H1 (cell line): ENCODE measurements at regions not wholly inside any gene's neighbourhood (a gene's known extent, or its start where the extent isn't known, plus 50 kb on each side); places are given as distances from the start of the nearest gene placed in this dataset.

Experiments
- CEBPB ChIP-seq: IDR thresholded peaks from 2 replicates; pipeline ENCODE4 v1.6.1; 2012; ENCODE audit warnings: low read depth, low read length
- CTCF ChIP-seq, 3 experiments: IDR thresholded peaks; 1 replicate in 2 of 3; 2 replicates in 1 of 3; pipeline versions ENCODE4 v1.5.1 to v1.6.1; 2011; ENCODE audit warnings: low read length in 3 of 3, mild to moderate bottlenecking in 3 of 3, inconsistent platforms in 2 of 3, low read depth in 1 of 3, moderate library complexity in 1 of 3; ENCODE audit not compliant: insufficient read depth in 1 of 3; ENCODE audit errors: control extremely low read depth in 1 of 3
- EZH2 ChIP-seq: fragments of 200-600 bp; sonication (generic); IDR thresholded peaks from 2 replicates; pipeline ENCODE4 v1.7.1; 2012; ENCODE audit warnings: low read depth, mild to moderate bottlenecking, moderate library complexity, low read length, inconsistent platforms; ENCODE audit not compliant: severe bottlenecking
- KDM1A ChIP-seq: fragments of 200-600, 300-600 bp; sonication (generic); IDR thresholded peaks from 2 replicates; pipeline ENCODE4 v1.7.1; 2016; ENCODE audit warnings: mild to moderate bottlenecking, low read length, borderline replicate concordance
- PHF8 ChIP-seq: fragments of 200-600 bp; sonication (generic); conservative IDR thresholded peaks from 2 replicates; pipeline ENCODE4 v1.7.1; 2012; ENCODE audit warnings: low read depth, mild to moderate bottlenecking, inconsistent platforms, low read length, moderate library complexity
- POLR2A ChIP-seq, 2 experiments: IDR thresholded peaks; 1 replicate in 1 of 2; 2 replicates in 1 of 2; pipeline ENCODE4 v1.6.1; 2011; ENCODE audit warnings: low read depth in 2 of 2, low read length in 2 of 2, mild to moderate bottlenecking in 2 of 2; ENCODE audit errors: control extremely low read depth in 1 of 2
- RAD21 ChIP-seq, 2 experiments: IDR thresholded peaks in 1 of 2; conservative IDR thresholded peaks in 1 of 2; 2 replicates each; pipeline ENCODE4 v1.6.1; 2011; ENCODE audit warnings: low read depth in 2 of 2, low read length in 2 of 2, improper control_type of control experiment in 1 of 2, inconsistent platforms in 1 of 2, mild to moderate bottlenecking in 1 of 2, moderate library complexity in 1 of 2
- SIN3A ChIP-seq, 2 experiments: IDR thresholded peaks in 1 of 2; conservative IDR thresholded peaks in 1 of 2; 2 replicates each; pipeline ENCODE4 v1.6.1; 2011 to 2012; ENCODE audit warnings: low read length in 2 of 2, improper control_type of control experiment in 1 of 2, low read depth in 1 of 2, mild to moderate bottlenecking in 1 of 2
- TAF1 ChIP-seq: IDR thresholded peaks from 2 replicates; pipeline ENCODE4 v1.6.1; 2011; ENCODE audit warnings: mild to moderate bottlenecking, low read depth, low read length
- TCF12 ChIP-seq: IDR thresholded peaks from 2 replicates; pipeline ENCODE4 v1.6.1; 2011; ENCODE audit warnings: low read depth, mild to moderate bottlenecking, low read length
- USF2 ChIP-seq: IDR thresholded peaks from 2 replicates; pipeline ENCODE4 v1.6.1; 2011; ENCODE audit warnings: low read length, improper control_type of control experiment
- YY1 ChIP-seq: IDR thresholded peaks from 2 replicates; pipeline ENCODE4 v1.6.1; 2011; ENCODE audit warnings: low read depth, mild to moderate bottlenecking, low read length

GRCh38 chr5:4646715-4647375 is 493.3 kb upstream of the ADAMTS16 start:
- TF ChIP-seq TAF1 (no peak), YY1 (no peak), CTCF (IDR thresholded peaks at IDR 0.05; ENCODE audit: control extremely low read depth in 1 of 3, insufficient read depth in 1 of 3, low read depth in 1 of 3, low read length in 3 of 3) (no peak), POLR2A (IDR thresholded peaks at IDR 0.05; ENCODE audit: control extremely low read depth in 1 of 2, low read depth in 2 of 2, low read length in 2 of 2) (no peak), TCF12 (no peak), KDM1A (no peak), EZH2 (no peak), CEBPB (no peak), PHF8 (no peak), RAD21 (IDR thresholded peaks at IDR 0.05 in 1 of 2, conservative IDR thresholded peaks at IDR 0.05 in 1 of 2; ENCODE audit: low read depth in 2 of 2, low read length in 2 of 2) (no peak), USF2 (no peak), SIN3A (conservative IDR thresholded peaks at IDR 0.05 in 1 of 2, IDR thresholded peaks at IDR 0.05 in 1 of 2; ENCODE audit: low read depth in 1 of 2, low read length in 2 of 2) (no peak)
